A549 (cell line): ENCODE measurements at regions not wholly inside any gene's neighbourhood (a gene's known extent, or its start where the extent isn't known, plus 50 kb on each side); places are given as distances from the start of the nearest gene placed in this dataset.

Source experiments
- ATAC-seq, 2 experiments: fragments of 200-7000 bp in 1 of 2; fragments of >200 bp in 1 of 2; cut with Nextera tagmentation in 1 of 2; cut with Tn5 transposase in 1 of 2; 3 replicates each; pipeline versions ENCODE4 v1.8.0 to v1.9.1; 2018 to 2020; ENCODE audit warnings: mild to moderate bottlenecking in 1 of 2, moderate library complexity in 1 of 2
- CTCF ChIA-PET: fragments of 300-600 bp; sonication (Branson Sonifier 250); formaldehyde crosslinking; extraction: SDS; loops from one replicate; lab custom pipeline; 2021; ENCODE audit warnings: antibody characterized with exemption, inconsistent platforms; lab: Yijun Ruan, JAX
- POLR2A ChIA-PET: fragments of 350-600 bp; formaldehyde crosslinking; extraction: SDS; loops from one replicate; lab custom pipeline; 2021; ENCODE audit warnings: antibody characterized with exemption, inconsistent platforms; lab: Yijun Ruan, JAX
- DNase-seq, 2 experiments: peaks; one replicate each; pipeline versions ENCODE4 v3.0.0 to v3.0.0-alpha.2; 2011 to 2016; ENCODE audit warnings: low read depth in 1 of 2, low spot score in 1 of 2
- FAIRE-seq: peaks from 2 replicates; lab custom pipeline; 2011; peaks lifted over from hg19 to GRCh38; lab: Jason Lieb, UNC
- H3K27ac ChIP-seq, 2 experiments: fragments of >200 bp; sonication (Bioruptor Twin); formaldehyde crosslinking; 3 replicates each; pipeline ENCODE4 v1.5.1; 2016 to 2017
- H3K4me1 ChIP-seq: fragments of >200 bp; sonication (Bioruptor Twin); formaldehyde crosslinking; 3 replicates; pipeline ENCODE4 v1.6.1; 2016
- H3K4me2 ChIP-seq: fragments of >200 bp; sonication (Bioruptor Twin); formaldehyde crosslinking; 3 replicates; pipeline ENCODE4 v1.6.1; 2016
- H3K4me3 ChIP-seq: fragments of >200 bp; sonication (Bioruptor Twin); formaldehyde crosslinking; 3 replicates; pipeline ENCODE4 v1.5.1; 2016
- H3K9me3 ChIP-seq: fragments of >200 bp; sonication (Bioruptor Twin); formaldehyde crosslinking; 3 replicates; pipeline ENCODE4 v1.6.1; 2016
- CBX8 ChIP-seq: fragments of 200-600 bp; sonication (generic); IDR thresholded peaks from 2 replicates; pipeline ENCODE4 v1.6.1; 2016
- CHD4 ChIP-seq: fragments of 200-600 bp; sonication (generic); IDR thresholded peaks from 2 replicates; pipeline ENCODE4 v1.6.1; 2016; ENCODE audit warnings: antibody characterized with exemption, mild to moderate bottlenecking, borderline replicate concordance
- ESRRA ChIP-seq: fragments of 150-350 bp; IDR thresholded peaks from 2 replicates; pipeline ENCODE4 v1.6.1; 2014; ENCODE audit warnings: mild to moderate bottlenecking, low read length, borderline replicate concordance
- FOSL2 ChIP-seq, 2 experiments: fragments of 450-650 bp in 1 of 2; fragments of >200 bp in 1 of 2; sonication (Bioruptor Twin) in 1 of 2; formaldehyde crosslinking; IDR thresholded peaks; 2 replicates each; pipeline versions ENCODE4 v1.5.0 to v1.6.1; 2016 to 2020; ENCODE audit warnings: mild to moderate bottlenecking in 1 of 2, moderate library complexity in 1 of 2
- FOXS1 ChIP-seq: fragments of 250-450 bp; sonication (Bioruptor Pico); IDR thresholded peaks from 2 replicates; pipeline ENCODE4 v1.5.0; 2020; ENCODE audit warnings: mild to moderate bottlenecking, moderate library complexity
- GATA3 ChIP-seq: IDR thresholded peaks from 2 replicates; pipeline ENCODE4 v1.6.1; 2012; ENCODE audit warnings: borderline replicate concordance
- HOXA7 ChIP-seq: fragments of 250-450 bp; sonication (Bioruptor Pico); IDR thresholded peaks from 2 replicates; pipeline ENCODE4 v1.5.0; 2020; ENCODE audit warnings: mild to moderate bottlenecking, moderate library complexity
- HOXB13 ChIP-seq: fragments of 250-450 bp; sonication (Bioruptor Pico); IDR thresholded peaks from 2 replicates; pipeline ENCODE4 v1.5.0; 2020; ENCODE audit warnings: low read depth, mild to moderate bottlenecking, moderate library complexity
- HOXB5 ChIP-seq: fragments of 250-450 bp; sonication (Bioruptor Pico); IDR thresholded peaks from 2 replicates; pipeline ENCODE4 v1.5.0; 2020; ENCODE audit warnings: mild to moderate bottlenecking, moderate library complexity
- JUN ChIP-seq, 2 experiments: fragments of >200 bp; sonication (Bioruptor Twin); formaldehyde crosslinking; IDR thresholded peaks; 2 replicates in 1 of 2; 3 replicates in 1 of 2; pipeline ENCODE4 v1.6.1; 2016 to 2017
- KDM5A ChIP-seq: fragments of 200-600 bp; sonication (generic); IDR thresholded peaks from 2 replicates; pipeline ENCODE4 v1.6.1; 2016; ENCODE audit warnings: antibody characterized with exemption, mild to moderate bottlenecking
- MAFK ChIP-seq: fragments of 450-650 bp; IDR thresholded peaks from 2 replicates; pipeline ENCODE4 v1.6.1; 2014; ENCODE audit not compliant: partially characterized antibody
- MAZ ChIP-seq: fragments of 150-350 bp; IDR thresholded peaks from 2 replicates; pipeline ENCODE4 v1.6.1; 2014; ENCODE audit warnings: antibody characterized with exemption, low read depth, low read length, borderline replicate concordance
- NFE2L2 ChIP-seq: fragments of 150-350 bp; conservative IDR thresholded peaks from 2 replicates; pipeline ENCODE4 v1.6.1; 2014; ENCODE audit warnings: low read length
- NPAS2 ChIP-seq: fragments of 250-450 bp; sonication (Bioruptor Pico); IDR thresholded peaks from 2 replicates; pipeline ENCODE4 v1.8.0; 2022; ENCODE audit warnings: mild to moderate bottlenecking, moderate library complexity, borderline replicate concordance
- NR3C1 ChIP-seq: fragments of >200 bp; sonication (Bioruptor Twin); formaldehyde crosslinking; IDR thresholded peaks from 3 replicates; pipeline ENCODE4 v1.6.1; 2017
- RAD21 ChIP-seq, 2 experiments: fragments of >200 bp in 1 of 2; sonication (Bioruptor Twin) in 1 of 2; formaldehyde crosslinking in 1 of 2; IDR thresholded peaks in 1 of 2; conservative IDR thresholded peaks in 1 of 2; 2 replicates in 1 of 2; 3 replicates in 1 of 2; pipeline ENCODE4 v1.6.1; 2012 to 2018; ENCODE audit warnings: inconsistent platforms in 1 of 2
- RARB ChIP-seq: fragments of 250-450 bp; sonication (Bioruptor Pico); IDR thresholded peaks from 2 replicates; pipeline ENCODE4 v1.8.0; 2021; ENCODE audit warnings: mild to moderate bottlenecking, moderate library complexity
- RCOR1 ChIP-seq: fragments of 150-350 bp; IDR thresholded peaks from 2 replicates; pipeline ENCODE4 v1.6.1; 2014; ENCODE audit warnings: antibody characterized with exemption, low read length, low read depth
- RNF2 ChIP-seq: fragments of 200-600 bp; sonication (generic); IDR thresholded peaks from 2 replicates; pipeline ENCODE4 v1.6.1; 2016; ENCODE audit warnings: low read depth, mild to moderate bottlenecking, antibody characterized with exemption, moderate library complexity, borderline replicate concordance
- SMC3 ChIP-seq: fragments of >200 bp; sonication (Bioruptor Twin); formaldehyde crosslinking; IDR thresholded peaks from 3 replicates; pipeline ENCODE4 v1.6.1; 2018; ENCODE audit warnings: inconsistent platforms
- TFCP2L1 ChIP-seq: fragments of 250-450 bp; sonication (Bioruptor Pico); IDR thresholded peaks from 2 replicates; pipeline ENCODE4 v1.5.0; 2021; ENCODE audit warnings: mild to moderate bottlenecking
- ZC3H11A ChIP-seq: fragments of 450-650 bp; IDR thresholded peaks from 2 replicates; pipeline ENCODE4 v1.6.1; 2014; ENCODE audit warnings: antibody characterized with exemption, mild to moderate bottlenecking
- ZFP36 ChIP-seq: fragments of 450-650 bp; IDR thresholded peaks from 2 replicates; pipeline ENCODE4 v1.6.1; 2014; ENCODE audit warnings: borderline replicate concordance; ENCODE audit not compliant: partially characterized antibody
- WGBS: methylation state at CpG from one replicate; pipeline ENCODE4 v1.1.6; 2017; ENCODE audit errors: missing lambda C conversion rate; 5-methylcytosine and 5-hydroxymethylcytosine counted together
- TF ChIP-seq, protein P1 (sequence below): fragments of 450-650 bp; IDR thresholded peaks from 2 replicates; pipeline ENCODE4 v1.6.1; 2014; ENCODE audit warnings: antibody characterized with exemption
- TF ChIP-seq, protein P2 (sequence below): IDR thresholded peaks from 2 replicates; pipeline ENCODE4 v1.6.1; 2012; ENCODE audit warnings: low read depth, borderline replicate concordance
- TF ChIP-seq, protein P3 (sequence below): fragments of 250-450 bp; sonication (Bioruptor Pico); IDR thresholded peaks from 2 replicates; pipeline ENCODE4 v1.5.0; 2021; ENCODE audit warnings: mild to moderate bottlenecking, moderate library complexity, borderline replicate concordance
- TF ChIP-seq, protein P4 (sequence below): fragments of 150-350 bp; IDR thresholded peaks from 2 replicates; pipeline ENCODE4 v1.6.1; 2014; ENCODE audit warnings: low read depth, mild to moderate bottlenecking, low read length
- TF ChIP-seq, protein P5 (sequence below): fragments of >200 bp; sonication (Bioruptor Twin); formaldehyde crosslinking; IDR thresholded peaks from 2 replicates; pipeline ENCODE4 v1.6.1; 2016
- TF ChIP-seq, protein P6 (sequence below): fragments of 250-450 bp; sonication (Bioruptor Pico); IDR thresholded peaks from 2 replicates; pipeline ENCODE4 v1.5.0; 2020; ENCODE audit warnings: low read depth, mild to moderate bottlenecking, moderate library complexity

DNA sequence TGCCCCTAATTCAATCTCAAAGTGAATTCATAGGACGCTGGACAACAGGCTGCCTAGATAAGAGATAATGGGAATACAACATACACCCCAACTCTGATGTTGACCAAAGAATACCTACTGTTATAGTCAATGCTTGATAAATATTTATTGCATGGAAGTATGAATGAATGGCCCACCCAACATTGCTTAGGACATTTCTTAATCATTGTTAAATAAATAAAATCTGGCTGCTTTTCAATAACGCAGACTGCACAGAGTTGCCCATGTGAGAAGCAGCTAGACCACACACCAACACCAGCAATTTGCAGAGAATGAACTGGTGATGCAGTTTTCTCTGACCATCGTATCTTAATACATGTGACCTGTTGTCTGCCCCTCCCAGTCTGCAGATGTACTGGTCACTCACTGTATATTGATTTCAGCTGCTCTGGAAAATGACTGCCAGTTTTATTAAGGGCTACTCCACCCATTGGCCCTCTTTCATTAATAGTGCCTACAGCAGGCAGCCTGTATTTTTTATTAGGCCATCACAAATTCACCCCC lies 236.2 kb upstream of the WWC1 start:
- no peak overlapping the region for H3K27ac ChIP-seq
- DNase-seq: no peak
- WGBS: 14% methylated on average over 3 of the region's 3 CpGs
- TF ChIP-seq, protein P1, sequence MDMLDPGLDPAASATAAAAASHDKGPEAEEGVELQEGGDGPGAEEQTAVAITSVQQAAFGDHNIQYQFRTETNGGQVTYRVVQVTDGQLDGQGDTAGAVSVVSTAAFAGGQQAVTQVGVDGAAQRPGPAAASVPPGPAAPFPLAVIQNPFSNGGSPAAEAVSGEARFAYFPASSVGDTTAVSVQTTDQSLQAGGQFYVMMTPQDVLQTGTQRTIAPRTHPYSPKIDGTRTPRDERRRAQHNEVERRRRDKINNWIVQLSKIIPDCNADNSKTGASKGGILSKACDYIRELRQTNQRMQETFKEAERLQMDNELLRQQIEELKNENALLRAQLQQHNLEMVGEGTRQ: no peak
- TF ChIP-seq, protein P2, sequence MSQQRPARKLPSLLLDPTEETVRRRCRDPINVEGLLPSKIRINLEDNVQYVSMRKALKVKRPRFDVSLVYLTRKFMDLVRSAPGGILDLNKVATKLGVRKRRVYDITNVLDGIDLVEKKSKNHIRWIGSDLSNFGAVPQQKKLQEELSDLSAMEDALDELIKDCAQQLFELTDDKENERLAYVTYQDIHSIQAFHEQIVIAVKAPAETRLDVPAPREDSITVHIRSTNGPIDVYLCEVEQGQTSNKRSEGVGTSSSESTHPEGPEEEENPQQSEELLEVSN: no peak
- TF ChIP-seq NPAS2 (CRISPR knock-in tag) (no peak), FOXS1 (no peak), RCOR1 (no peak), RAD21 (conservative IDR thresholded peaks at IDR 0.05 in 1 of 2, IDR thresholded peaks at IDR 0.05 in 1 of 2) (no peak), GATA3 (no peak), MAZ (no peak), HOXB5 (no peak), CHD4 (no peak), FOSL2 (IDR thresholded peaks at IDR 0.05) (no peak), FOSL2 (CRISPR knock-in tag; IDR thresholded peaks at IDR 0.05) (no peak), ZFP36 (no peak), SMC3 (no peak), JUN (IDR thresholded peaks at IDR 0.05) (no peak), HOXA7 (no peak), CBX8 (no peak), ZC3H11A (no peak)
- TF ChIP-seq, protein P3, sequence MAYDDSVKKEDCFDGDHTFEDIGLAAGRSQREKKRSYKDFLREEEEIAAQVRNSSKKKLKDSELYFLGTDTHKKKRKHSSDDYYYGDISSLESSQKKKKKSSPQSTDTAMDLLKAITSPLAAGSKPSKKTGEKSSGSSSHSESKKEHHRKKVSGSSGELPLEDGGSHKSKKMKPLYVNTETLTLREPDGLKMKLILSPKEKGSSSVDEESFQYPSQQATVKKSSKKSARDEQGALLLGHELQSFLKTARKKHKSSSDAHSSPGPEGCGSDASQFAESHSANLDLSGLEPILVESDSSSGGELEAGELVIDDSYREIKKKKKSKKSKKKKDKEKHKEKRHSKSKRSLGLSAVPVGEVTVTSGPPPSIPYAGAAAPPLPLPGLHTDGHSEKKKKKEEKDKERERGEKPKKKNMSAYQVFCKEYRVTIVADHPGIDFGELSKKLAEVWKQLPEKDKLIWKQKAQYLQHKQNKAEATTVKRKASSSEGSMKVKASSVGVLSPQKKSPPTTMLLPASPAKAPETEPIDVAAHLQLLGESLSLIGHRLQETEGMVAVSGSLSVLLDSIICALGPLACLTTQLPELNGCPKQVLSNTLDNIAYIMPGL (CRISPR knock-in tag): no peak
- TF ChIP-seq, protein P4, sequence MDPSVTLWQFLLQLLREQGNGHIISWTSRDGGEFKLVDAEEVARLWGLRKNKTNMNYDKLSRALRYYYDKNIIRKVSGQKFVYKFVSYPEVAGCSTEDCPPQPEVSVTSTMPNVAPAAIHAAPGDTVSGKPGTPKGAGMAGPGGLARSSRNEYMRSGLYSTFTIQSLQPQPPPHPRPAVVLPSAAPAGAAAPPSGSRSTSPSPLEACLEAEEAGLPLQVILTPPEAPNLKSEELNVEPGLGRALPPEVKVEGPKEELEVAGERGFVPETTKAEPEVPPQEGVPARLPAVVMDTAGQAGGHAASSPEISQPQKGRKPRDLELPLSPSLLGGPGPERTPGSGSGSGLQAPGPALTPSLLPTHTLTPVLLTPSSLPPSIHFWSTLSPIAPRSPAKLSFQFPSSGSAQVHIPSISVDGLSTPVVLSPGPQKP: no peak
- ChIA-PET POLR2A (no interaction called here), CTCF (interaction anchor here (1.4 to 2.3 kb wide), 3 partner anchors 8 to 472 kb away, joined by 3 to 7 read pairs (median 7); no protein-coding TSS in a partner anchor)
- no peak overlapping the region for H3K4me2 ChIP-seq
- H3K9me3 ChIP-seq: no peaks in the 10 kb centered on the region
- FAIRE-seq: no peak
- H3K4me1 ChIP-seq: no peaks in the 10 kb centered on the region
- H3K4me3 ChIP-seq: no peak overlapping the region
- ATAC-seq: no peak

DNA sequence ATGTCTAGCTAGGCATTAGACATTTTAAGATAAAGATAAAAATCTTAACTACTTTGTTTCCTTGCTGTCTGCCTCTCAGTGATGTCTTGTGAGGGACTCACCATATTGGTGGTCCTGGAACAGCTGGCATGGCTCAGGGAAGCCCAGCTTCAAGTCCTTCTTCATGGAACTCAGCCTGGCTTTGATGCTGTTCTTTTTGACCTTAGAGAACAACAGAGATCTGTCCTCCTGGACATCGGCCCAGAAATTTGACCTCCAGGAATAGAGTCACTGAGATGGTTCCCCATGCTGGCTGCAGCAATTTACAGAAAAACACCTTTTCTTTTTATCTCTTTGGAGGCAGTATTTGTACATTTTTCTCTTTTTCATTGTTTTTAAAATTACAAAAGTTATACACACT lies 235.5 kb upstream of the WWC1 start:
- WGBS: 9% methylated on average over 1 of the region's 1 CpG
- Histone ChIP-seq H3K4me1 (no peaks in the 10 kb centered on the region), H3K27ac (no peak overlapping the region), H3K9me3 (no peaks in the 10 kb centered on the region)
- no peak for DNase-seq
- TF ChIP-seq NFE2L2: no peak
- TF ChIP-seq HOXB13 (CRISPR knock-in tag): no peak
- TF ChIP-seq, protein P5, sequence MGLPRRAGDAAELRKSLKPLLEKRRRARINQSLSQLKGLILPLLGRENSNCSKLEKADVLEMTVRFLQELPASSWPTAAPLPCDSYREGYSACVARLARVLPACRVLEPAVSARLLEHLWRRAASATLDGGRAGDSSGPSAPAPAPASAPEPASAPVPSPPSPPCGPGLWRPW: no peak
- TF ChIP-seq RNF2: no peak
- TF ChIP-seq NPAS2 (CRISPR knock-in tag): no peak
- TF ChIP-seq CHD4: no peak
- no peak for TF ChIP-seq ZFP36
- no peak for TF ChIP-seq NR3C1
- TF ChIP-seq MAFK: no peak
- no peak for TF ChIP-seq FOSL2 (IDR thresholded peaks at IDR 0.05)
- no peak for TF ChIP-seq FOSL2 (CRISPR knock-in tag; IDR thresholded peaks at IDR 0.05)
- no peak for TF ChIP-seq TFCP2L1 (CRISPR knock-in tag)
- TF ChIP-seq, protein P6, sequence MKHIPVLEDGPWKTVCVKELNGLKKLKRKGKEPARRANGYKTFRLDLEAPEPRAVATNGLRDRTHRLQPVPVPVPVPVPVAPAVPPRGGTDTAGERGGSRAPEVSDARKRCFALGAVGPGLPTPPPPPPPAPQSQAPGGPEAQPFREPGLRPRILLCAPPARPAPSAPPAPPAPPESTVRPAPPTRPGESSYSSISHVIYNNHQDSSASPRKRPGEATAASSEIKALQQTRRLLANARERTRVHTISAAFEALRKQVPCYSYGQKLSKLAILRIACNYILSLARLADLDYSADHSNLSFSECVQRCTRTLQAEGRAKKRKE (CRISPR knock-in tag): no peak
- TF ChIP-seq RARB: no peak
- no peak for TF ChIP-seq KDM5A
- TF ChIP-seq ESRRA: no peak
- TF ChIP-seq, all 56 proteins: peak for 0
- ChIA-PET POLR2A (no interaction called here), CTCF (interaction anchor here (1.7 to 2.3 kb wide), 2 partner anchors 9 to 473 kb away, joined by 7 read pairs; no protein-coding TSS in a partner anchor)
- ATAC-seq (no peak), FAIRE-seq (no peak)
- no peak overlapping the region for H3K4me2 ChIP-seq
- no peak overlapping the region for H3K4me3 ChIP-seq
